Endometrial microvascular endothelial cells (primary cell): ENCODE measurements at regions not wholly inside any gene's neighbourhood (a gene's known extent, or its start where the extent isn't known, plus 50 kb on each side); places are given as distances from the start of the nearest gene placed in this dataset.
"Not testable (repeated sequence)": the region's sequence is repeated elsewhere in the genome, so short reads cannot be mapped to it uniquely, and the experiment has no call there.

ENCODE experiments used
- in situ Hi-C: cut with HindIII; loops from 2 replicates; pipeline ENCODE4 v1.10.0; 2017; ENCODE audit warnings: low sequenced_read_pairs, low pct_unique_long_range_greater_than_20kb; ENCODE audit errors: inconsistent ontology term

GRCh38 chr18:60038731-60039130 is 138.9 kb downstream of the PMAIP1 start:
- in situ Hi-C loops = no loop called here

GRCh38 chr18:60027397-60027796 is 127.6 kb downstream of the PMAIP1 start:
- in situ Hi-C loops = no loop called here

DNA sequence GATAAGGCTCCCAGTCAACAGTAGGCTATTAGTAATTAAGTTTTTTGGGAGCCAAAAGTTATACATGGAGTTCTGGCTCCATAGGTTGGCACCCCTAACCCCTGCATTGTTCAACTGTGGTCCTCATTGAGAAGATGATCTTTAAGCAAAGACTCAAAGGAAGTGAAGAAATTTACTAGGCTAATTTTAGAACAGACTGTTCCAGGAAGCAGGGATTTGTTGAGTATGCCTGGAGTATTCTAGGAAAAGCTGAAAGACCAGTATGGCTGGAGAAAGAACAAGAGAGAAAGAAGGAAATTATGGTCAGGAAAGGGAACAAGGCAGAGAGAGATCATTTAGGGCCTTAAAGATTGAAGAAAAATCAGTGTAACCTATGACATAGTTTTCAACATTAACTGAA is 125.1 kb downstream of the PMAIP1 start:
- in situ Hi-C loops = no loop called here

- in situ Hi-C loops = no loop called here
These were observed 124.5 kb downstream of the PMAIP1 start for GRCh38 chr18:60024345-60024744.

DNA sequence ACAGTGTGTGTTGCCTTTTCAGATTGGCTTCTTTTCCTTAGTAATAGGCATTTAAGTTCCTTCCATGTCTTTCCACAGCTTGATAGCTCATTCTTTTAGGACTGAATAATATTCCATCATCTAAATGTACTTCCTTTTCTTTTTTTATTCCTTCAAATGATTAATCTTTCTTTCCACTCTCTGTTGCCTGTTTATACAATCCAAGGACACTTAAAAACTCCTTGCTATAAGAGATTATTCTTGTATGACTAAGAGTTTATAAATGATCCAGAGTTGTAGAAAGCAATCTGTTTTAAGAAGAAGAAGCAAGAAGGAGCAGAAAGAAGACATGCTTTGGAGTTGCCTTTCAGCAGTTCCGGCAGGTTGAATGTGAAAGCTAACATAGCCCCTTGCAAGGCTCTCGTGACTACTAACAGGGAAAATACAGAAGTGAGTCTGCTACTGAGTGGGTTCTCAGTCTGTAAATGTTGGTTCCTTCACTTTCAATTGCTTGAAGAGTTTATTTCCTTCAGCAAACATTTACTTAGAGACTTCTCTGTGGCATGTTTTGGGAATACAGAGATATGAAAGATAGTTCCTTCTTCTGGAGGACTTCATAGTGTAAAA is 123.0 kb downstream of the PMAIP1 start:
- in situ Hi-C loops = no loop called here

DNA sequence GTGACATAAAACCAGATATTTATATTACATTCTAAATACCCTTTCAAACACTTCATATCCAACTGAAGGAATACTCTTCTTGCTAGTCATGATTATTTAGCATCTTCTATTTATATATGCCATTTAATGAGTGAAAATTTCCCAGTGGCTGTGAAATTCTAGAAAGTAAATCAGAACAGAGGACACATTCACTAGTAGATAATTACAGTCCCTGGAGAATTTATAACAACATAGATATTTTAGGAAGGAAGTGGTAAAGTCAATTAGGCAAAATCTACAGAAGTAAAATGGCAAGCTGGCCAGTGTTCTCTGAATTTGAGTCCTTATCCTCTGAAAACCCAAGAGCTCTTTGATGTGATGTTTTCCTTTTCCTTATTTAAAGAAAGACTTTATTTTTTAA is 121.8 kb downstream of the PMAIP1 start:
- in situ Hi-C loops = no loop called here

DNA sequence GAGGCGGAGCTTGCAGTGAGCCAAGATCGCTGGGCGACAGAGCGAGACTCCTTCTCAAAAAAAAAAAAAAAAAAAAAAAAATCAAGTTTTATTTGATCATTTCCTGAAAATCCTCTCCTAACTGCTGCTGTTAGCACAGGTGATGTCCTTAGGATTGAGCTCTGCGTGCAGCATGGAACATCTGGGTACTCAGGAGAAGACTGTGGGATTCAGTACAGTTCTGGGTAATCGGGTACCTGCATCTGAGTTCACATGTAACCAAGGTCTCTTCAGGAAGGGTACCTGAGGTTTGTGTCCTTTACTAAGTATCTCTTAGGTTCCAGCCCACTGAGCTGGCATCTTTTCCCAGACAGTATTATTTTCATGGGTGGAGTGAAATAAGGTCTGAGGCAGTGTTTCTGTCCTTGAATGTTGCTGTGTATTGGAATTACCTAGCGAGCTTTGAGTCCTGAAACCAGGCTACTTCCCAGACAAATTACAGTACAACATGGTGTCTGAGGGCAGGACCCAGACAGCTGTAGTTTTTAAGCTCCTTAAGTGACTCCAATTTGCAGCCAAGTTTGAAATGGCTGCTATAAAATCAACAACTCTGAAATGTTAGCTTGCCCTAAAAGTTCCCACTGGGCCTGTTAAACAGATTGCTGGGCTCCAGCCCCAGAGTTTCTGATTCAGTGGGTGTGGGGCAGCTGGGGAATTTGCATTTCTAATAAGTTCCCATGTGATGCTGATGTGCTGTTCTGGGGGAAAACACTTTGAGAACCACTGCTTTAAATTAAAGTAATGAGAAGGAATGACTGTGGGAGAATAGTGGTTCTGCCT is 120.5 kb downstream of the PMAIP1 start:
- in situ Hi-C loops = no loop called here

- in situ Hi-C loops = no loop called here
These were observed 119.7 kb downstream of the PMAIP1 start for GRCh38 chr18:60019463-60019840.

- in situ Hi-C loops = no loop called here
These were observed 119.0 kb downstream of the PMAIP1 start for GRCh38 chr18:60018618-60019462.

DNA sequence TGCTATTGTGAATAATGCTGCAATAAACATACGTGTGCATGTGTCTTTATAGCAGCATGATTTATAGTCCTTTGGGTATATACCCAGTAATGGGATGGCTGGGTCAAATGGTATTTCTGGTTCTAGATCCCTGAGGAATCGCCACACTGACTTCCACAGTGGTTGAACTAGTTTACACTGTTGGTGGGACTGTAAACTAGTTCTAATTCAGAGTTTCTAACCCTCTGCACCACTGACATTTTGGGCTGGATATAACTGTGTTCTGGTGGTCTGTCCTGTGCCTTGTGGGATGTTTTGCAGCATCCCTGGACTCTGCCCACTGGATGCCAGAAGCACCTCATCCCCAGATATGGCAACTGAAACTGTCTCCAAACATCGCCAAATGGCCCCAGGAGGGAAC is 118.3 kb downstream of the PMAIP1 start:
- in situ Hi-C loops = not testable (repeated sequence)

- in situ Hi-C loops = no loop called here
These were observed 117.6 kb downstream of the PMAIP1 start for GRCh38 chr18:60017371-60017770.

GRCh38 chr18:60015826-60016225 is 116.0 kb downstream of the PMAIP1 start:
- in situ Hi-C loops = not testable (repeated sequence)

DNA sequence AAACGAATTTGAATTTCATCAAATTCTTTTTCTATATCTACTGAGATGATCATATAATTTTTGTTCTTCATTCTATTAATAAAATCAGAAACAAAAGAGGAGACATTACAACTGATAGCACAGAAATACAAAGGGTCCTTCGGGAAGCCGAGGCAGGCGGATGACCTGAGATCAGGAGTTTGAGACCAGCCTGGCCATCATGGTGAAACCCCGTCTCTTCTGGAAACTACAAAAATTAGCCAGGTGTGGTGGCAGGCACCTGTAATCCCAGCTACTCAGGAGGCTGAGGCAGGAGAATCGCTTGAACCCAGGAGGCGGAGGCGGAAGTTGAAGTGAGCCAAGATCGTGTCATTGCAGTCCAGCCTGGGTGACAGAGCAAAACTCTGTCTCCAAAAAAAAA is 113.4 kb downstream of the PMAIP1 start:
- in situ Hi-C loops = not testable (repeated sequence)

- in situ Hi-C loops = no loop called here
These were observed 111.2 kb downstream of the PMAIP1 start for GRCh38 chr18:60010984-60011383.

- in situ Hi-C loops = no loop called here
These were observed 110.7 kb downstream of the PMAIP1 start for GRCh38 chr18:60010513-60010912.

DNA sequence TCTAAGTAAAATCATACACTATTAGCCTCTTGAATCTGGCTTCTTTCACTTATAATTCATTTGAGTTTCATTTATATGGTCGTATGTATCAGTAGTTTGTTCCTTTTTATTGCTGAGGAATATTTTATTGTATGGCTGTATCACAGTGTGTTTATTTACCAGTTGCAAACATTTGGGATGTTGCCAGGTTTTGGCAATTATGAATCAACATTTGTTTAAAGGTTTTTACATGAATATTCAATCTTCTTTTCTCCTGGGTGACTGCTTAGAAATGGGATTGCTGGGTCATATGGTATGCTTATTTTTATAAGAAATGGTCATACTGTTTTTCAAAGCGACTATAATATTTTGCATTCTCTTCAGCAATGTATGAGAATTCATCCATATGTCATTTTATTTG is 107.9 kb downstream of the PMAIP1 start:
- in situ Hi-C loops = no loop called here

- in situ Hi-C loops = no loop called here
These were observed 103.9 kb downstream of the PMAIP1 start for GRCh38 chr18:60003610-60004185.

DNA sequence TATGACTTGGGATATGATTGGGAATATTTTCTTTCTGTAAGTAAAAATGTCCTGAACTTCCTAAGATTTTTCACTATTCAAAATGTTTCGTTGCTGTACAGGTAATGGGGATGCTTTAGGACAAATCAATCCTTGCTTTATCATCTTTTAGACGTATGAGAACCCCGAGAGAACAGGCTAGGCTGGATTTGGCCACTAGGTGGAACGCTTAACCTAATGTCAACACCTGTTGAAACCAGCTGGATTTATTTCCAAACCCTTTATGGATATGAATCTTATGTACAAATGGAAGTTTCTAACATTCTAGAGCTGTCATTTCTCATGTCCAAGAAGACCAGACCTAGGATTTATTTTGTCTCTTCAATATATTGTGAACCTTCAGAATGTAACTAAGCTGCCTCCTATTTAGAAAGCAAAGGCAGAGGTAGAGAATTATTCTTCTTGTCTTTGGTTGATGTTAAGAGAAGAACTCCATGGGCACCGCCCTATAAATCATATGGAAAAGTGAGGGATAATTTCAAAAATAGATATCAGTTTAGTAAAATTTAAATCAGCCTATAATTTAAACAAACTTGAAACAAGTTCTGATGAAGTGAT is 96.7 kb downstream of the PMAIP1 start:
- in situ Hi-C loops = loop anchor here (25.0 kb wide), 1 partner anchor 566 kb away; no protein-coding TSS in a partner anchor

DNA sequence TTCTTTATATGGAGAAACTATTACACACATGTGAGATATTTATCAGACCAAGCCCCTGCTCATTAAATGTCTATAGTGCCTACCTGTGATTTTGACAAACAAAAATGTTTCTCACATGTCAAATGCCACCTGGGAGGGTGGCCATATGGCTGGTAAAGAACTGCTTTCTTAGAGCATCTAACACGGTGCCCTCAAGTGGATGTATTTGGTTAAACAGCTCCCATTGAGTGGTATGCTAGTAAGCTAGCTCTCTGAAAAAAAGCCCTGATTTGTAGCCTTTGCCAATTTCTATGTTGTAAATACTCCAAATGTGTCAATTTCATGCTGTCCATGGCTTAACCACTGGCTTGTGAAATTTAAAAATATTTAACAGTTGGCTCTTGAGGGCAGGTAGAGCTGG is 94.6 kb downstream of the PMAIP1 start:
- in situ Hi-C loops = loop anchor here (25.0 kb wide), 1 partner anchor 568 kb away; no protein-coding TSS in a partner anchor
